NCI-H128 (cell line): ENCODE measurements at regions not wholly inside any gene's neighbourhood (a gene's known extent, or its start where the extent isn't known, plus 50 kb on each side); places are given as distances from the start of the nearest gene placed in this dataset.

Source experiments
- DNase-seq: peaks from one replicate; lab custom pipeline; 2025; ENCODE audit not compliant: unreplicated experiment; lab: John Stamatoyannopoulos, UW

- no peak for DNase-seq
Measured at GRCh38 chr12:107318806-107319532, 225.6 kb upstream of the CRY1 start.

- no peak for DNase-seq
Measured at GRCh38 chr12:107319533-107320032, 226.2 kb upstream of the CRY1 start.

- DNase-seq, result peak; percentile 71
Measured at GRCh38 chr12:107320033-107320928, 226.9 kb upstream of the CRY1 start.

- no peak for DNase-seq
Measured at GRCh38 chr12:107320929-107321631, 227.7 kb upstream of the CRY1 start.

- no peak for DNase-seq
Measured at GRCh38 chr12:107322063-107322462, 228.7 kb upstream of the CRY1 start.

GRCh38 chr12:107325075-107325608 lies 231.8 kb upstream of the CRY1 start:
- no peak for DNase-seq

- no peak for DNase-seq
Measured at GRCh38 chr12:107326237-107326636, 232.9 kb upstream of the CRY1 start.

- no peak for DNase-seq
Measured at GRCh38 chr12:107327651-107328182, 234.4 kb upstream of the CRY1 start.

GRCh38 chr12:107328442-107329133 lies 235.2 kb upstream of the CRY1 start:
- no peak for DNase-seq

GRCh38 chr12:107329569-107330324 lies 236.4 kb upstream of the CRY1 start:
- DNase-seq, result no peak

- no peak for DNase-seq
Measured at GRCh38 chr12:107330831-107331431, 237.6 kb upstream of the CRY1 start.

- DNase-seq, result no peak
Measured at GRCh38 chr12:107331471-107331870, 238.1 kb upstream of the CRY1 start.

- DNase-seq, result no peak
Measured at GRCh38 chr12:107331912-107332311, 238.6 kb upstream of the CRY1 start.

GRCh38 chr12:107332743-107333142 lies 239.4 kb upstream of the CRY1 start:
- no peak for DNase-seq

GRCh38 chr12:107335802-107336570 lies 242.6 kb upstream of the CRY1 start:
- DNase-seq, result no peak

- DNase-seq, result no peak
Measured at GRCh38 chr12:107336695-107337094, 243.3 kb upstream of the CRY1 start.

GRCh38 chr12:107337346-107338095 lies 244.2 kb upstream of the CRY1 start:
- no peak for DNase-seq

GRCh38 chr12:107339487-107339886 lies 246.1 kb upstream of the CRY1 start:
- DNase-seq, result no peak
